ENCODE measurements at regions not wholly inside any gene's neighbourhood (a gene's known extent, or its start where the extent isn't known, plus 50 kb on each side); places are given as distances from the start of the nearest gene placed in this dataset.

GRCh38 chr14:36245223-36245622 lies 68.7 kb upstream of the PTCSC3 start:
- no peak overlapping the region for H3K9ac ChIP-seq (ENCODE audit: low read depth in 1 of 2, low read length in 2 of 2)
- no peaks in the 10 kb centered on the region for H3K9me3 ChIP-seq (ENCODE audit: control insufficient read depth in 2 of 2, low read length in 2 of 2)
- H3K36me3 ChIP-seq (ENCODE audit: control insufficient read depth in 2 of 2, insufficient read depth in 2 of 2, low read length in 2 of 2) = no peaks in the 10 kb centered on the region
- no peaks in the 10 kb centered on the region for H3K4me1 ChIP-seq (ENCODE audit: control insufficient read depth in 2 of 2, insufficient read depth in 2 of 2, low read length in 2 of 2)
- H3K27me3 ChIP-seq (ENCODE audit: control insufficient read depth in 2 of 2, insufficient read depth in 2 of 2, low read length in 2 of 2) = no peaks in the 10 kb centered on the region
- H3K27ac ChIP-seq (ENCODE audit: low read depth in 2 of 2, low read length in 2 of 2) = no peak overlapping the region
- H3K4me3 ChIP-seq (ENCODE audit: low read length in 2 of 2) = no peak overlapping the region

DNA sequence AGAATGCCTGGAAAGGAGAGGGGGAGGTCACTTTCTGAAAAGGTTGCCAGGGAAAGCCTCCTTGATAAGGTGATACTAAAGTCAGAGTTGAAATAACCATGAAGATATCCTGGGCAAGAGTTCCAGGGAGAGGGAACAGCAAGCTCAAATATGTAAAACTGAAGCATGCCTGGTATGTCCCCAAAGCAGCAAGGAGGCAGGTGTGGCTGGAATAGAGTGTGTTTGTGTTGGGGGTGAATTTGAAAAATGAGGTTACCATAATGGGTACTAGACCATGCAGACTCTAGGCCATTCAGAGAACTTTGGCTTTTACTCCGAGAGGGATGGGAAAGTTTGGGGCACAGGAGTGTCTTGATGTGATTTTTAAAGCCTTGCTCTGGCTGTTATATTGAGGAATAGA lies 66.7 kb upstream of the PTCSC3 start:
- no peaks in the 10 kb centered on the region for H3K9me3 ChIP-seq (ENCODE audit: control insufficient read depth in 2 of 2, low read length in 2 of 2)
- no peak overlapping the region for H3K9ac ChIP-seq (ENCODE audit: low read depth in 1 of 2, low read length in 2 of 2)
- H3K27me3 ChIP-seq (ENCODE audit: control insufficient read depth in 2 of 2, insufficient read depth in 2 of 2, low read length in 2 of 2) = no peaks in the 10 kb centered on the region
- no peak overlapping the region for H3K4me3 ChIP-seq (ENCODE audit: low read length in 2 of 2)
- no peak overlapping the region for H3K27ac ChIP-seq (ENCODE audit: low read depth in 2 of 2, low read length in 2 of 2)
- H3K4me1 ChIP-seq (ENCODE audit: control insufficient read depth in 2 of 2, insufficient read depth in 2 of 2, low read length in 2 of 2) = no peaks in the 10 kb centered on the region
- H3K36me3 ChIP-seq (ENCODE audit: control insufficient read depth in 2 of 2, insufficient read depth in 2 of 2, low read length in 2 of 2) = no peaks in the 10 kb centered on the region

DNA sequence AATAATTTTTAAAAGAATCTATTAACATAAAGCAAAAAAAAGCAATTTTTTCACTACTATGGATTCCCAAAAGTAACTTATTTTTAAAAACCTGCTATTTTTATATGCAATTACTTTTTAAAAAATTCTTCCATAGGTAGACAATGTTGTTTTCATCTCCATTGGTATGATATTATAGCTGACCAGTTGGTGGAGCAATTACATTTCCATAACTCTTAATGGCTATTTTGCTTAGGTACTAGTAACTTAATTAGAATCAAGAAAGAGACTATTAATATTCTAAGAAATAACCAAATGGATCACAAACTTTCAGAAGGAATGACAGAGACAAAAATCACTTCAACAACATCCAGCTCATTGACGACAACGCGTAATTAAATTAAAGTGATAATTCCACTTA lies 64.7 kb upstream of the PTCSC3 start:
- Histone ChIP-seq H3K4me1 (ENCODE audit: control insufficient read depth in 2 of 2, insufficient read depth in 2 of 2, low read length in 2 of 2) (no peaks in the 10 kb centered on the region), H3K27ac (ENCODE audit: low read depth in 2 of 2, low read length in 2 of 2) (no peak overlapping the region), H3K36me3 (ENCODE audit: control insufficient read depth in 2 of 2, insufficient read depth in 2 of 2, low read length in 2 of 2) (no peaks in the 10 kb centered on the region), H3K4me3 (ENCODE audit: low read length in 2 of 2) (no peak overlapping the region), H3K27me3 (ENCODE audit: control insufficient read depth in 2 of 2, insufficient read depth in 2 of 2, low read length in 2 of 2) (no peaks in the 10 kb centered on the region), H3K9ac (ENCODE audit: low read depth in 1 of 2, low read length in 2 of 2) (no peak overlapping the region), H3K9me3 (ENCODE audit: control insufficient read depth in 2 of 2, low read length in 2 of 2) (no peaks in the 10 kb centered on the region)

GRCh38 chr14:36238666-36239363 lies 62.3 kb upstream of the PTCSC3 start:
- Histone ChIP-seq H3K9ac (ENCODE audit: low read depth in 1 of 2, low read length in 2 of 2) (no peak overlapping the region), H3K4me3 (ENCODE audit: low read length in 2 of 2) (no peak overlapping the region), H3K4me1 (ENCODE audit: control insufficient read depth in 2 of 2, insufficient read depth in 2 of 2, low read length in 2 of 2) (no peaks in the 10 kb centered on the region), H3K36me3 (ENCODE audit: control insufficient read depth in 2 of 2, insufficient read depth in 2 of 2, low read length in 2 of 2) (no peaks in the 10 kb centered on the region), H3K27ac (ENCODE audit: low read depth in 2 of 2, low read length in 2 of 2) (no peak overlapping the region), H3K27me3 (ENCODE audit: control insufficient read depth in 2 of 2, insufficient read depth in 2 of 2, low read length in 2 of 2) (no peaks in the 10 kb centered on the region), H3K9me3 (ENCODE audit: control insufficient read depth in 2 of 2, low read length in 2 of 2) (no peaks in the 10 kb centered on the region)

DNA sequence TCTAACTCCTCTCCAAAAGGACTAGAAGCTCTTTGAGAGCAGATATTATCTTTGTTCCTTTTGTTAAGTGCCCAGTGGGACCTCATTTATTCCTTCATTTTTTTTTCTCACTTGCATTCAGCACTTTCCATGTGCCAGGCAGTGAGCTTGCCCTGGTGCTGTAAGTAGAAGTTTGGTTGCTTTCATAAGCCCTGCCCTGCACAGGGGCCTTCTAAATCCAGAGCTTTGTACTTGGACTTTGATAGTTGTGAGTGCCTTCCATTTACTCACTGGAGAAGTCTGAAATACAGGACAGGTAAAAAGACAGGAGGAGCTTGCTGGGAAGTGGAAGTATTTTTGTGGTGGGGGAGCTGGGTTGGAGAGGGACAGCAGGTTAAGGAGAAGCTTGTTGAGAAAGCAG lies 56.7 kb upstream of the PTCSC3 start:
- Histone ChIP-seq H3K27ac (ENCODE audit: low read depth in 2 of 2, low read length in 2 of 2) (no peak overlapping the region), H3K9me3 (ENCODE audit: control insufficient read depth in 2 of 2, low read length in 2 of 2) (no peaks in the 10 kb centered on the region), H3K4me1 (ENCODE audit: control insufficient read depth in 2 of 2, insufficient read depth in 2 of 2, low read length in 2 of 2) (peaks cover 2 to 4% of the 10 kb centered on the region in 2 donors), H3K36me3 (ENCODE audit: control insufficient read depth in 2 of 2, insufficient read depth in 2 of 2, low read length in 2 of 2) (no peaks in the 10 kb centered on the region), H3K4me3 (ENCODE audit: low read length in 2 of 2) (no peak overlapping the region), H3K27me3 (ENCODE audit: control insufficient read depth in 2 of 2, insufficient read depth in 2 of 2, low read length in 2 of 2) (no peaks in the 10 kb centered on the region), H3K9ac (ENCODE audit: low read depth in 1 of 2, low read length in 2 of 2) (no peak overlapping the region)

DNA sequence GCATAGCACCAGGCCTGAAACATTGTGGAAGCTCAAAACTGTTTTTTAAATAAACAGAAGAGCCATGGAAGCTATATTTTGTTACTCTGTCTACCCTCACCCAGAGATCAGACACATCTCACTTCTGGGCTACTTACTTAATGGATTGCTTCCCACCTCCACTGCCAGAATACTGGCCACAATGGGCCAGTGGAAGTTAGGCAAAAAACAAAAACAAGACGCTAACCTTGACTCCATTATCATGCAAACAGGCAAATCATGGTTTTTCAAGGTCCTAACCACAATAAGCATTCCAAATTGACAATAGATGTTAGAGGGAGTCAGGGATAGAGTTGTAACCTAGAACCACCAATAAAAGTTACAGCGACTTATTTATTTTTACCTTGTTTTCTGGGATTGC lies 52.7 kb upstream of the PTCSC3 start:
- Histone ChIP-seq H3K4me1 (ENCODE audit: control insufficient read depth in 2 of 2, insufficient read depth in 2 of 2, low read length in 2 of 2) (peaks cover 6 to 14% of the 10 kb centered on the region in 2 donors), H3K36me3 (ENCODE audit: control insufficient read depth in 2 of 2, insufficient read depth in 2 of 2, low read length in 2 of 2) (no peaks in the 10 kb centered on the region), H3K4me3 (ENCODE audit: low read length in 2 of 2) (no peak overlapping the region), H3K9ac (ENCODE audit: low read depth in 1 of 2, low read length in 2 of 2) (no peak overlapping the region), H3K27ac (ENCODE audit: low read depth in 2 of 2, low read length in 2 of 2) (no peak overlapping the region), H3K9me3 (ENCODE audit: control insufficient read depth in 2 of 2, low read length in 2 of 2) (no peaks in the 10 kb centered on the region), H3K27me3 (ENCODE audit: control insufficient read depth in 2 of 2, insufficient read depth in 2 of 2, low read length in 2 of 2) (no peaks in the 10 kb centered on the region)

DNA sequence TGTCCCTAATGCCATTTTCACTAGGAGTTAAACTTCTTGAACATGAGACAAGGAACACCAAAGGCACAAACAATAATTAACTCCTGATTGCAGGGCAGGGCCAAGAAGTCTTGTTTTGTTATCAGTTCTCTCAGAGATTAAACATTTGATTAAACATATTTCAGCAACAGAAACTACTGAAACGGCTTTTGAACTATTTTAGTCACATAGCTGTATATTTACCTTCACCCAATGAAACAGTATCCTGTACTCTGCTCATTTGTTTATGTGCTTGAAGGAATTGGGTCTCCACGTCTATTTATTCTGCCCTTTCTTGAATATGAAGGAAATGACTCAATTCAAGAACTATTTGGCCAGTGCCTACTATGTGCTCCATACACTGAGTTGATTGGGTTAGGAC lies 51.3 kb upstream of the PTCSC3 start:
- no peak overlapping the region for H3K9ac ChIP-seq (ENCODE audit: low read depth in 1 of 2, low read length in 2 of 2)
- H3K4me1 ChIP-seq (ENCODE audit: control insufficient read depth in 2 of 2, insufficient read depth in 2 of 2, low read length in 2 of 2) = peaks cover 6 to 14% of the 10 kb centered on the region in 2 donors
- H3K9me3 ChIP-seq (ENCODE audit: control insufficient read depth in 2 of 2, low read length in 2 of 2) = no peaks in the 10 kb centered on the region
- no peaks in the 10 kb centered on the region for H3K27me3 ChIP-seq (ENCODE audit: control insufficient read depth in 2 of 2, insufficient read depth in 2 of 2, low read length in 2 of 2)
- H3K4me3 ChIP-seq (ENCODE audit: low read length in 2 of 2) = no peak overlapping the region
- H3K27ac ChIP-seq (ENCODE audit: low read depth in 2 of 2, low read length in 2 of 2) = peak overlapping the region; percentile 57 to 63
- H3K36me3 ChIP-seq (ENCODE audit: control insufficient read depth in 2 of 2, insufficient read depth in 2 of 2, low read length in 2 of 2) = no peaks in the 10 kb centered on the region

- no peaks in the 10 kb centered on the region for H3K27me3 ChIP-seq (ENCODE audit: control insufficient read depth in 2 of 2, insufficient read depth in 2 of 2, low read length in 2 of 2)
- no peak overlapping the region for H3K9ac ChIP-seq (ENCODE audit: low read depth in 1 of 2, low read length in 2 of 2)
- peaks cover 6 to 14% of the 10 kb centered on the region in 2 donors for H3K4me1 ChIP-seq (ENCODE audit: control insufficient read depth in 2 of 2, insufficient read depth in 2 of 2, low read length in 2 of 2)
- H3K27ac ChIP-seq (ENCODE audit: low read depth in 2 of 2, low read length in 2 of 2) = peak overlapping the region in 1 of 2 donors; percentile 11
- no peak overlapping the region for H3K4me3 ChIP-seq (ENCODE audit: low read length in 2 of 2)
- H3K36me3 ChIP-seq (ENCODE audit: control insufficient read depth in 2 of 2, insufficient read depth in 2 of 2, low read length in 2 of 2) = no peaks in the 10 kb centered on the region
- no peaks in the 10 kb centered on the region for H3K9me3 ChIP-seq (ENCODE audit: control insufficient read depth in 2 of 2, low read length in 2 of 2)
Measured at GRCh38 chr14:36227344-36227743, 50.8 kb upstream of the PTCSC3 start.

All from mucosa of rectum (tissue), 2 donors.